Panc1 (cell line): ENCODE measurements at regions not wholly inside any gene's neighbourhood (a gene's known extent, or its start where the extent isn't known, plus 50 kb on each side); places are given as distances from the start of the nearest gene placed in this dataset.

Source experiments
- ATAC-seq: fragments of 200-7000 bp; cut with Tn5 transposase; 2 replicates; pipeline ENCODE4 v1.9.1; 2020; ENCODE audit warnings: mild to moderate bottlenecking, moderate library complexity
- BruUV-seq: library from RNA; stranded (reverse); fragments of 400-500 nt; replicated peaks from 2 replicates; lab custom pipeline; 2021; lab: Mats Ljungman, UMichigan
- CTCF ChIA-PET: fragments of 300-600 bp; sonication (Branson Sonifier 250); formaldehyde crosslinking; loops from one replicate; lab custom pipeline; 2022; ENCODE audit warnings: antibody characterized with exemption; lab: Charles Lee
- POLR2A ChIA-PET: fragments of 300-600 bp; sonication (Branson Sonifier 250); formaldehyde crosslinking; loops from one replicate; lab custom pipeline; 2022; ENCODE audit warnings: antibody characterized with exemption; lab: Charles Lee
- DNase-seq: peaks from one replicate; pipeline ENCODE4 v3.0.0-alpha.2; 2010; ENCODE audit warnings: low read depth, low spot score
- H3K27ac ChIP-seq: 2 replicates; pipeline ENCODE4 v1.5.1; 2011; ENCODE audit warnings: mild to moderate bottlenecking, low read length, inconsistent platforms
- H3K27me3 ChIP-seq: fragments of 200-500 bp; sonication (Bioruptor generic); 2 replicates; pipeline ENCODE4 v1.6.0; 2014; ENCODE audit warnings: low read length, inconsistent platforms; ENCODE audit not compliant: control insufficient read depth, insufficient read depth
- H3K36me3 ChIP-seq: fragments of 200-500 bp; sonication (Bioruptor generic); 2 replicates; pipeline ENCODE4 v1.5.1; 2014; ENCODE audit warnings: inconsistent platforms, mild to moderate bottlenecking, low read length, moderate library complexity; ENCODE audit not compliant: control insufficient read depth, insufficient read depth
- H3K4me1 ChIP-seq: 2 replicates; pipeline ENCODE4 v1.5.1; 2011; ENCODE audit warnings: inconsistent platforms, mild to moderate bottlenecking, low read length, moderate library complexity; ENCODE audit not compliant: control insufficient read depth, insufficient read depth
- H3K4me3 ChIP-seq, 2 experiments: 2 replicates each; pipeline ENCODE4 v1.5.1; 2011 to 2012; ENCODE audit warnings: low read depth in 2 of 2, low read length in 2 of 2, mild to moderate bottlenecking in 2 of 2, inconsistent platforms in 1 of 2, moderate library complexity in 1 of 2
- H3K9me3 ChIP-seq: fragments of 200-500 bp; sonication (Bioruptor generic); 2 replicates; pipeline ENCODE4 v1.5.1; 2014; ENCODE audit warnings: low read depth, mild to moderate bottlenecking, inconsistent platforms, low read length, moderate library complexity; ENCODE audit not compliant: control insufficient read depth, insufficient read depth
- POLR2AphosphoS5 ChIP-seq: IDR thresholded peaks from 2 replicates; pipeline ENCODE4 v1.6.1; 2012; ENCODE audit warnings: mild to moderate bottlenecking, low read depth, low read length, moderate library complexity
- SIN3A ChIP-seq: IDR thresholded peaks from 2 replicates; pipeline ENCODE4 v1.6.1; 2012; ENCODE audit warnings: low read depth, mild to moderate bottlenecking, low read length, moderate library complexity, borderline replicate concordance; ENCODE audit not compliant: insufficient read depth
- TCF7L2 ChIP-seq: IDR thresholded peaks from 2 replicates; pipeline ENCODE4 v1.6.1; 2011; ENCODE audit warnings: mild to moderate bottlenecking, low read depth, low read length, inconsistent platforms
- in situ Hi-C: cut with HindIII; loops from 2 replicates; pipeline ENCODE4 v1.10.0; 2016; ENCODE audit warnings: low sequenced_read_pairs, low pct_unique_long_range_greater_than_20kb
- intact Hi-C: fragments of 100-400 bp; cut with micrococcal nuclease; formaldehyde crosslinking; loops from one replicate; pipeline ENCODE4 v1.10.0; 2022; ENCODE audit not compliant: unreplicated experiment
- TF ChIP-seq, protein P1 (sequence below): fragments of 450-650 bp; IDR thresholded peaks from 2 replicates; pipeline ENCODE4 v1.5.1; 2017; ENCODE audit warnings: mild to moderate bottlenecking
- TF ChIP-seq, protein P2 (sequence below), 2 experiments: IDR thresholded peaks; 2 replicates each; pipeline ENCODE4 v1.6.1; 2011 to 2012; ENCODE audit warnings: low read depth in 2 of 2, control low read depth in 1 of 2, low read length in 1 of 2, mild to moderate bottlenecking in 1 of 2, moderate library complexity in 1 of 2; ENCODE audit not compliant: insufficient read depth in 1 of 2

DNA sequence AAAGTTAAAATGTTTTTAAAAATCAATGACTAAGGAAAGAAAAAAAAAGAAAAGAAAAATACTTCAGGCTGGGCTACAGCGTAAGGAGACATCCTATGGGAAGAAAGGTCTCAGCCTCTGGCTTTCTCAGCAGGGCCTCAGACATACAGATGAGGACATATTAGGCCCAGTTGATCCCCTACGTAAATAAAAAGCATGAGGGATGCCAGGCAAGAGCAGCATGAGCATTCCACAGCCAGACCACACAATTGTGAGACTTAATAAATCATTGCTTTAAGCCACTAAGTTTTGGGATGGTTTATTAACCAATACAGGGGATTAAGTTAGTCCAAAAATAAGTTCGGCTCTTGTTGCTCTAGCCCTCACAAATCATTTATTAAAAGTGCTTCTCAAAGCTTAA, 394.1 kb upstream of the NECTIN3 start:
- no peak for TF ChIP-seq SIN3A
- TF ChIP-seq TCF7L2 = no peak
- TF ChIP-seq, protein P1, sequence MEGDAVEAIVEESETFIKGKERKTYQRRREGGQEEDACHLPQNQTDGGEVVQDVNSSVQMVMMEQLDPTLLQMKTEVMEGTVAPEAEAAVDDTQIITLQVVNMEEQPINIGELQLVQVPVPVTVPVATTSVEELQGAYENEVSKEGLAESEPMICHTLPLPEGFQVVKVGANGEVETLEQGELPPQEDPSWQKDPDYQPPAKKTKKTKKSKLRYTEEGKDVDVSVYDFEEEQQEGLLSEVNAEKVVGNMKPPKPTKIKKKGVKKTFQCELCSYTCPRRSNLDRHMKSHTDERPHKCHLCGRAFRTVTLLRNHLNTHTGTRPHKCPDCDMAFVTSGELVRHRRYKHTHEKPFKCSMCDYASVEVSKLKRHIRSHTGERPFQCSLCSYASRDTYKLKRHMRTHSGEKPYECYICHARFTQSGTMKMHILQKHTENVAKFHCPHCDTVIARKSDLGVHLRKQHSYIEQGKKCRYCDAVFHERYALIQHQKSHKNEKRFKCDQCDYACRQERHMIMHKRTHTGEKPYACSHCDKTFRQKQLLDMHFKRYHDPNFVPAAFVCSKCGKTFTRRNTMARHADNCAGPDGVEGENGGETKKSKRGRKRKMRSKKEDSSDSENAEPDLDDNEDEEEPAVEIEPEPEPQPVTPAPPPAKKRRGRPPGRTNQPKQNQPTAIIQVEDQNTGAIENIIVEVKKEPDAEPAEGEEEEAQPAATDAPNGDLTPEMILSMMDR = no peak
- TF ChIP-seq POLR2AphosphoS5 = no peak
- TF ChIP-seq, protein P2, sequence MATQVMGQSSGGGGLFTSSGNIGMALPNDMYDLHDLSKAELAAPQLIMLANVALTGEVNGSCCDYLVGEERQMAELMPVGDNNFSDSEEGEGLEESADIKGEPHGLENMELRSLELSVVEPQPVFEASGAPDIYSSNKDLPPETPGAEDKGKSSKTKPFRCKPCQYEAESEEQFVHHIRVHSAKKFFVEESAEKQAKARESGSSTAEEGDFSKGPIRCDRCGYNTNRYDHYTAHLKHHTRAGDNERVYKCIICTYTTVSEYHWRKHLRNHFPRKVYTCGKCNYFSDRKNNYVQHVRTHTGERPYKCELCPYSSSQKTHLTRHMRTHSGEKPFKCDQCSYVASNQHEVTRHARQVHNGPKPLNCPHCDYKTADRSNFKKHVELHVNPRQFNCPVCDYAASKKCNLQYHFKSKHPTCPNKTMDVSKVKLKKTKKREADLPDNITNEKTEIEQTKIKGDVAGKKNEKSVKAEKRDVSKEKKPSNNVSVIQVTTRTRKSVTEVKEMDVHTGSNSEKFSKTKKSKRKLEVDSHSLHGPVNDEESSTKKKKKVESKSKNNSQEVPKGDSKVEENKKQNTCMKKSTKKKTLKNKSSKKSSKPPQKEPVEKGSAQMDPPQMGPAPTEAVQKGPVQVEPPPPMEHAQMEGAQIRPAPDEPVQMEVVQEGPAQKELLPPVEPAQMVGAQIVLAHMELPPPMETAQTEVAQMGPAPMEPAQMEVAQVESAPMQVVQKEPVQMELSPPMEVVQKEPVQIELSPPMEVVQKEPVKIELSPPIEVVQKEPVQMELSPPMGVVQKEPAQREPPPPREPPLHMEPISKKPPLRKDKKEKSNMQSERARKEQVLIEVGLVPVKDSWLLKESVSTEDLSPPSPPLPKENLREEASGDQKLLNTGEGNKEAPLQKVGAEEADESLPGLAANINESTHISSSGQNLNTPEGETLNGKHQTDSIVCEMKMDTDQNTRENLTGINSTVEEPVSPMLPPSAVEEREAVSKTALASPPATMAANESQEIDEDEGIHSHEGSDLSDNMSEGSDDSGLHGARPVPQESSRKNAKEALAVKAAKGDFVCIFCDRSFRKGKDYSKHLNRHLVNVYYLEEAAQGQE (IDR thresholded peaks at IDR 0.05; ENCODE audit: insufficient read depth in 1 of 2, low read depth in 2 of 2, low read length in 1 of 2) = no peak
- H3K27me3 ChIP-seq = no peaks in the 10 kb centered on the region
- ChIA-PET CTCF (no interaction called here), POLR2A (no interaction called here)
- BruUV-seq = no TSS peak
- no peaks in the 10 kb centered on the region for H3K4me1 ChIP-seq
- no peaks in the 10 kb centered on the region for H3K9me3 ChIP-seq
- H3K27ac ChIP-seq = no peak overlapping the region
- intact Hi-C loops = no loop called here
- H3K36me3 ChIP-seq = no peaks in the 10 kb centered on the region
- DNase-seq (no peak), ATAC-seq (no peak)
- no peak overlapping the region for H3K4me3 ChIP-seq
- in situ Hi-C loops = no loop called here

DNA sequence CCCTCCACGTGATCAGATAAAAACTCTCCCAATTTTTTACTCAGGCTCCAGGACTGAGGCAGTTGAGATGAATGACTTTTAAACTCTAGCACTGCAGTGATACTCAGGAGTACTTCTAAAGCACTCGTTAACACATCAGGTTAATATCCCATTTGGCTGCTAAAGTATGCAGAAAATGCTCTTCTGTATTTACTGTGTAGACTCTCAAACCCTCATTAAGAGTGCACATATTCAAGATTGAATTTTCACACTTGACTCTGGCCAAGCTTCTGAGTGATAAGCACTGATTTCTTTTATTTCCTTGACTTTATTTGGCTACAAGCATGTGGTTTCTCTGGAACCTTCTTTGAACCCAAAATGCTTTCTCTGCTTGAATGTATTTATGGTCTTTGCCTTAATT, 392.3 kb upstream of the NECTIN3 start:
- no peaks in the 10 kb centered on the region for H3K9me3 ChIP-seq
- no peaks in the 10 kb centered on the region for H3K4me1 ChIP-seq
- H3K4me3 ChIP-seq = no peak overlapping the region
- no peak overlapping the region for H3K27ac ChIP-seq
- ATAC-seq (no peak), DNase-seq (no peak)
- no peaks in the 10 kb centered on the region for H3K27me3 ChIP-seq
- in situ Hi-C loops = no loop called here
- intact Hi-C loops = no loop called here
- TF ChIP-seq, protein P2 (IDR thresholded peaks at IDR 0.05; ENCODE audit: insufficient read depth in 1 of 2, low read depth in 2 of 2, low read length in 1 of 2) = no peak
- TF ChIP-seq, protein P1 = no peak
- no peak for TF ChIP-seq POLR2AphosphoS5
- no peak for TF ChIP-seq TCF7L2
- TF ChIP-seq SIN3A = no peak
- ChIA-PET POLR2A (no interaction called here), CTCF (no interaction called here)
- no TSS peak for BruUV-seq
- no peaks in the 10 kb centered on the region for H3K36me3 ChIP-seq
